Activated B cell treated with CpG ODN at 0.5 μM for 24 hours (primary cell): ENCODE measurements at regions not wholly inside any gene's neighbourhood (a gene's known extent, or its start where the extent isn't known, plus 50 kb on each side); places are given as distances from the start of the nearest gene placed in this dataset.

Source experiments
- ATAC-seq: fragments of 200-7000 bp; cut with Tn5 transposase; one replicate; pipeline ENCODE4 v1.10.0; 2021; ENCODE audit warnings: low read depth, mild to moderate bottlenecking, moderate library complexity
- CTCF ChIA-PET: fragments of 350-600 bp; sonication (Branson Sonifier 250); formaldehyde crosslinking; loops from one replicate; lab custom pipeline; 2021; ENCODE audit warnings: antibody characterized with exemption; lab: Charles Lee
- POLR2A ChIA-PET: fragments of 350-600 bp; sonication (Branson Sonifier 250); formaldehyde crosslinking; loops from one replicate; lab custom pipeline; 2021; ENCODE audit warnings: antibody characterized with exemption; lab: Charles Lee
- DNase-seq: peaks from one replicate; pipeline ENCODE4 v3.0.0; 2022
- H3K27ac Mint-ChIP-seq: one replicate; pipeline ENCODE4 v1.8.0; 2020; ENCODE audit warnings: mixed read lengths
- H3K27me3 Mint-ChIP-seq: one replicate; pipeline ENCODE4 v1.8.0; 2021; ENCODE audit warnings: mixed read lengths
- H3K36me3 Mint-ChIP-seq: one replicate; pipeline ENCODE4 v1.8.0; 2021; ENCODE audit warnings: low read depth, mixed read lengths
- H3K4me1 Mint-ChIP-seq: one replicate; pipeline ENCODE4 v1.8.0; 2021; ENCODE audit warnings: mixed read lengths
- H3K4me3 Mint-ChIP-seq: one replicate; pipeline ENCODE4 v1.8.0; 2020; ENCODE audit warnings: mild to moderate bottlenecking, mixed read lengths
- H3K9me3 Mint-ChIP-seq: one replicate; pipeline ENCODE4 v1.8.0; 2020; ENCODE audit warnings: mixed read lengths
- CTCF ChIP-seq: fragments of 200-600 bp; IDR thresholded peaks from one replicate; pipeline ENCODE4 v1.8.0; 2022; ENCODE audit warnings: antibody characterized with exemption, mild to moderate bottlenecking
- intact Hi-C: fragments of 100-400 bp; cut with micrococcal nuclease; formaldehyde crosslinking; loops from one replicate; pipeline ENCODE4 v1.15.1; 2024

- DNase-seq (no peak), ATAC-seq (no peak)
- no peaks in the 10 kb centered on the region for H3K4me1 Mint-ChIP-seq
- H3K36me3 Mint-ChIP-seq, result no peaks in the 10 kb centered on the region
- intact Hi-C loops, result no loop called here
- no peak overlapping the region for H3K4me3 Mint-ChIP-seq
- POLR2A ChIA-PET, result no interaction called here
- CTCF ChIA-PET, result no interaction called here
- H3K27ac Mint-ChIP-seq, result no peak overlapping the region
- TF ChIP-seq CTCF, result no peak
- peaks cover 4% of the 10 kb centered on the region for H3K27me3 Mint-ChIP-seq
- H3K9me3 Mint-ChIP-seq, result no peaks in the 10 kb centered on the region
These were observed 214.3 kb downstream of the DLL1 start for GRCh38 chr6:170076466-170077165.

DNA sequence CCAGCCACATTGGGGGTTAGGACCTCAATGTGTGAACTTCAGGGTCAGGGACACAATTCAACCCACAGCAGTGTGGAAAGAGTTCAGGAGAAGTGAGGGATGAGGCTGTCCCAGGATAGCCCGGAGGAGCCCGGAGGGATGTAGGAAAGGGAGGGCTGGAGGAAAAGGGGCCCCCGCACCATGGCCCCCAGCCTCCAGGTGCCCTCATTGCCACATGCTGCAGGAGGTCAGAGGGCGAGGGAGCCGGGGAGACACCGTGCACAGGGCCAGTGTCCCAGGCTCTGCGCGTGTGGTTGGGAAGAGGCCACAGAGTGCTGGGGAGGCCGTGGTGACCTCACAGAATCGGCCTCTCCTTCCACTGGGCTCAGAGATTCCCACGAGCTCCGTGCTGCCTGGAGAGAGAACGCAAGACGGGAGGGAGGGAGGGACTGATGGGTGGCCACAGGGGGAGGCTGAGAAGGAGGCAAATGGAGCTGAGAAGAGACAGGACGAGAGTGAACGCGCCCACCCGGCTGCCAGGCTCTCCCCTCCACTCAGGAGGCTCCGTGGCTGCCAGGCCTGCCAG lies 215.1 kb downstream of the DLL1 start:
- Mint-ChIP-seq H3K4me3 (no peak overlapping the region), H3K36me3 (no peaks in the 10 kb centered on the region), H3K4me1 (no peaks in the 10 kb centered on the region), H3K9me3 (no peaks in the 10 kb centered on the region), H3K27me3 (peaks cover 4% of the 10 kb centered on the region), H3K27ac (no peak overlapping the region)
- ChIA-PET POLR2A (no interaction called here), CTCF (no interaction called here)
- ATAC-seq (no peak), DNase-seq (no peak)
- intact Hi-C loops, result no loop called here
- TF ChIP-seq CTCF, result no peak

DNA sequence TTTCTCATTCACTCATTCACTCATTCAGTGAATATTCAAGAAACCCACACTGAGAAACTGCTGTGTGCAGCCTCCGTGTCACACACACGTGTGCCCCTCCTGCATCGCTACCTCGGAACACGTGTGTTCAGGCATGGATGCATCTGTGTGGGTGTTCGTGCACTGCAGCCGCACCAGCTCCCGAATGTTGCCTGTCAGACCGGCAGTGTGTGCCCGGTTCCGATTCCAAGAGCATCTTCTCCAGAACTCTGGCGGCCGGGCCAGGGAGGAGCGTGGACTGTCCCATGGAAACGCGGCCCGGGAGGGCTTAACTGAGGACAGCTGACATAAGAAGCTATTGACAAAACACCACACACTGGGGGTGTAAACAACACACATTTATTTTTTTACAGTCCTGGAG lies 216.0 kb downstream of the DLL1 start:
- H3K9me3 Mint-ChIP-seq, result peaks cover 3% of the 10 kb centered on the region
- intact Hi-C loops, result no loop called here
- H3K36me3 Mint-ChIP-seq, result no peaks in the 10 kb centered on the region
- TF ChIP-seq CTCF, result no peak
- no peak overlapping the region for H3K4me3 Mint-ChIP-seq
- peaks cover 4% of the 10 kb centered on the region for H3K27me3 Mint-ChIP-seq
- ChIA-PET CTCF (no interaction called here), POLR2A (no interaction called here)
- H3K27ac Mint-ChIP-seq, result no peak overlapping the region
- no peaks in the 10 kb centered on the region for H3K4me1 Mint-ChIP-seq
- peak; percentile 1 for DNase-seq
- ATAC-seq, result no peak

DNA sequence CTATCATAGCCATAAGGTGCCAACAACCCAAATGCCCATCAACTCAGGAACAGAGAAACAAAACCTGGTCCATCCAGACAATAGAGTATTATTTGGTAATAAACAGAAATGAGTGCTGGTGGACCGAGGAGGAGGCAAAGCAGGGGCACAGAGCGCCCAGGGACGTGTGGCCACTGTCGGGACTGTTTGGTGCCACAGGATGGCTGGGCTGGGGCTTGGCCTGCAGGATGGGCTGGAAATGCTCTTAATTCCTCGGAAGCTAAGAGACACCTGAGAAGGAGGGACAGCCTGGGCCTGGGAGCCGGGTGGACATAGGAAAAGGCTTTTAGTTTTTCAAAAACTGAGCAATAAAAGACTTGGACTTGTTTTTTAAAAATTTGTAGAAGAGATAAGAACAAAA lies 216.4 kb downstream of the DLL1 start:
- Mint-ChIP-seq H3K4me1 (no peaks in the 10 kb centered on the region), H3K27me3 (peaks cover 7% of the 10 kb centered on the region), H3K4me3 (no peak overlapping the region), H3K27ac (no peak overlapping the region), H3K36me3 (no peaks in the 10 kb centered on the region), H3K9me3 (peaks cover 7% of the 10 kb centered on the region)
- intact Hi-C loops, result no loop called here
- DNase-seq, result no peak
- ATAC-seq, result no peak
- no peak for TF ChIP-seq CTCF
- POLR2A ChIA-PET, result no interaction called here
- CTCF ChIA-PET, result no interaction called here

GRCh38 chr6:170073846-170074245 lies 217.0 kb downstream of the DLL1 start:
- Mint-ChIP-seq H3K36me3 (no peaks in the 10 kb centered on the region), H3K4me1 (no peaks in the 10 kb centered on the region), H3K4me3 (no peak overlapping the region), H3K27ac (no peak overlapping the region), H3K27me3 (peaks cover 10% of the 10 kb centered on the region), H3K9me3 (peaks cover 11% of the 10 kb centered on the region)
- POLR2A ChIA-PET, result no interaction called here
- intact Hi-C loops, result no loop called here
- DNase-seq (peak; percentile 9), ATAC-seq (no peak)
- CTCF ChIA-PET, result no interaction called here
- no peak for TF ChIP-seq CTCF
